HTR-8/SVneo (cell line): ENCODE measurements at regions not wholly inside any gene's neighbourhood (a gene's known extent, or its start where the extent isn't known, plus 50 kb on each side); places are given as distances from the start of the nearest gene placed in this dataset.
A peak's percentile ranks its signal among the peaks of the same experiment; 100 is the strongest.
"Not testable (repeated sequence)": the region's sequence is repeated elsewhere in the genome, so short reads cannot be mapped to it uniquely, and the experiment has no call there.

Experiments
- DNase-seq: peaks from one replicate; pipeline ENCODE4 v3.0.0; 2011; ENCODE audit warnings: low spot score, mixed read lengths; ENCODE audit not compliant: insufficient read length
- FAIRE-seq: peaks from 2 replicates; lab custom pipeline; 2011; peaks lifted over from hg19 to GRCh38; lab: Jason Lieb, UNC

DNA sequence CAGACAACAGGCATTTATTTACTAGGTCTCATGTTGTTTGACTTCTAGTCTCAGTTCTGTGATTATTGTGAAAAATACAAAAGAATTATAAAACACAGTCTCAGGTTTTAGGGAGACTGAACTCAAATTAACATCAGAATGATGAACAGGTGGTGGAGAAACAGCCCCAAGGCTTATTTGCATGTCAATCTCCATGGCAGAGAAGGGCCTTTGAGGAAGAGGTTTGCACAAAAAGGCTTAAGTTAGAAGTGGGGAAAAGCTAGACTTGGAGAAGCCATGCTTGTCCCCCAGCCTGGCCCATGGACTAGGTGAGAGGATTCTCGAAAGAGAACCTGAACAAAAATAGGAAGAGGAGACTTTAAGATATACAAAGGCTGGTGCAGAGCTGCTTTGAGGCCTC is 183.3 kb downstream of the EDN1 start:
- DNase-seq: no peak
- FAIRE-seq: no peak

DNA sequence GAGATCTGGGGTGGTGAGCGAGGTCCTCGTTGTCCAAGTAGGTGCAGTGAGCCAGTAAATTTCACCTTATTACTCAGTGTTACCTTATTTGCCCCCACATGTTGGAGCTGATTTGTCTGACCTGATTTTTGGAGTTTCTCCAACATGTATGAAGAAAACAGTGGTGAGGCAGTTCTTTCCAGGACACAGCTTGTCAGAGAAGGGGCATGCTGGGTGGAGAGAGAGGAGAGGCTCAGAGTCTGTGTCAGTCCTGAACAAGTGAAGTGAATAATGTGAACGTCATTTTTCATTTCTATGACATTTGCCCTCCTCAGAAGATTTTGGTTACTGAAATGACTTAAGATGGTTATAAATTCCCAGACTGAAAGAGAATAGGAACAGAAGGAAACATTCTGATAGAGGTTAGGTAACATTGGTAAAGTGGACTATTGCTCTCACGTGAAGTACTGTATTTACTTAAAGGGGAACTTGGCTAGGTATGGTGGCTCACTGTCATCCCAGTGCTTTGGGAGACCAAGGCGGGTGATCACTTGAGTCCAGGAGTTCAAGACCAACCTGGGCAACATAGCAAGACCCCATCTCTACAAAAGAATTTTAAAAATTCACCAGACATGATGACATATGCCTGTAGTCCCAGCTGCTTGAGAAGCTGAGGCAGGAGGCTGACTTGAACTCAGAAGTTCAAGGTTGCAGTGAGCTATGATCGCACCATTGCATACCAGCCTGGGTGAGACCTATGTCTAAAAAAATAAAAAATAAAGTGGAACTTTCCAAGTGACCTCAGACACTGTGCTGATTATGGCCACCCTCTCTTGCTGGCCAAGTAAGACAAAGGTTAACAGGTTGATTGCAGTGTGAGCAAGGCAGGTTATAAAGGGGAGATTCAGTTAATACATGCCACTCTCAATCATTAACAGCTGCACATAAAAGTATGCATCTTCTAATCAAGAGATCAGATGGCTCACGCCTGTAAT is 184.3 kb downstream of the EDN1 start:
- no peak for DNase-seq
- no peak for FAIRE-seq

- no peak for DNase-seq
- FAIRE-seq: no peak
These were observed 186.3 kb downstream of the EDN1 start for GRCh38 chr6:12476484-12476883.

- DNase-seq (no peak), FAIRE-seq (no peak)
These were observed 187.5 kb downstream of the EDN1 start for GRCh38 chr6:12477616-12478015.

DNA sequence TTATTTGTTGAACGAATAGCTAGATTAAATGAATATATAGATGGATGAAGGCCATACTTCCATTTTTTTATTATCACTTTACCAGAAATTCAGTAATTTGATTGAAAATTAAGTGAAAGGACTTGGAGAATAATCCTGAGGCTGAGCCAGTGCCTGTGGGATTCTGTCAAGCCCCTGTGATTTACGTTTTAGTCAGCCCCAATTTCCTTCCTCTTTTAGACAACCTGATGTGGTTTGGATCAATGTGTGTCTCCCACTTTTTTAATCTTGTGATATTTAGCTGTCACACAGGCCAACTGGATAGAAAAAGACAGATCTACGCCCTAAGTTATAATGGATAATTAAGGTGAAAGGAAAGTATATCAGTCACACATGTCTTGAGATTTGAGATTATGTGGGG is 188.8 kb downstream of the EDN1 start:
- FAIRE-seq (no peak), DNase-seq (no peak)

GRCh38 chr6:12479451-12479850 is 189.3 kb downstream of the EDN1 start:
- DNase-seq (no peak), FAIRE-seq (no peak)

DNA sequence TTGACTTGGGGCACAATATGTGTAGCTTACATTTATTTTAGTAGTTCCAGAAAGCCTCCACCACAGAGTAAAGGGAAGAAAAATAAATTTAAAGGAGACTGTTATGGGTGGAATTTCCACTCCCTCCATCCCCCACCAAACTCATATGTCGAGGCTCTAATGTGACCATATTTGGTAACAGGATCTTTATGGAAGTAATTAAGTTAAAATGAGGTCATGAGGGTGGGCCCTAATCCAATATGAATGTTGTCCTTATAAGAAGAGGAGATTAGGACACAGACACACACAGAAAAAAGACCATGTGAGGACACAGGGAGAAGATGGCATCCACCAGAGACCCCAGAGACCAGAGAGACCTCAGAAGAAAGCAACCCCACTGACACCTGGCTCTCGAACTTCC is 189.7 kb downstream of the EDN1 start:
- FAIRE-seq: no peak

GRCh38 chr6:12480379-12480778 is 190.2 kb downstream of the EDN1 start:
- no peak for DNase-seq
- no peak for FAIRE-seq

More for the DNA sequence above, 189.7 kb downstream of the EDN1 start:
- DNase-seq: no peak

- DNase-seq: no peak
- no peak for FAIRE-seq
These were observed 191.1 kb downstream of the EDN1 start for GRCh38 chr6:12481292-12481691.

- DNase-seq (no peak), FAIRE-seq (no peak)
These were observed 191.7 kb downstream of the EDN1 start for GRCh38 chr6:12481850-12482249.

DNA sequence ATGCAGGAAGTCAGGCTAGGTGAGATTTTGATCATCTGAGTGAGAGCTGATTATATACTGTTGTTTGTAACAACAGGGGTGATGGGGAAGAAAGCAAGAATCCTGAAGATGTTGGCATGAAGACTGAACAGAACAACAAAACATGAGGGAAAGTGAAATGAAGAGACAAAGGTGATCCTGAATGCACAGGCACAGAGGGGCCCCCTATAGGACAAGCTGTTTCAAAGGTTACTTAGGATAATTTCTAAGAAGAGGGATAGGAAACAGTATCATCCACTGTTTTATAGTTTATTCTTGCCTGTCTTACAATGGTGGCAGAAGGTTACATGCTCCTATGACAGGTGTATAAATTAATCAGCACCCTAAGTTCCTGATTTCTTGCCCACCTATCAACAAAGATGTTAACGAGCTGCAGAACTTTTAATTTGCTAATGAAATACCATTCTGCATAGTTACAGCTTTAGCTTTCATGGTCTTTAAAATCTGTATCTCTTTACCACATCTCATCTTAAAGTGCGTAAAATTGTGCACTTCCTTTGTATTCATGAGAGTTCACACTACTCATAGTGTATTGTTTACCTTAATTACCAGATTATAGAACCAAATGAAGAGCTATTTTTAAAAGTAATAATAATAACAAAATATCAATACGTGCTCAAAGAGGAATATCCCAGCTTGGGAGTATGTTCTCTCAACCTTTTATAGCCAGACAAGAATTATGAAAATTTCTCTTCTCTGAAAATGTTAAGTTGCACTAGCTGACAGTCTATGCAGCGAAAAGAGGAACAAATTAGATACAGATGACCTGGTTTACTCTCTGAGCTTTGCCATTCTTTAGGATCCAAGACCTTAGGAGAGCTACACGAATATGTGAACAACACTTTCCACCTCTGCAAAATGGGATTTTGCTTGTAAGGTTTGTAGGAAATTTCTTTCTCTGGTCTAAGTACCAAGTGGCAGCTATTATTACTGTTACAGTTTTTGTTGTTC is 192.5 kb downstream of the EDN1 start:
- DNase-seq (no peak), FAIRE-seq (peak; percentile 38)

DNA sequence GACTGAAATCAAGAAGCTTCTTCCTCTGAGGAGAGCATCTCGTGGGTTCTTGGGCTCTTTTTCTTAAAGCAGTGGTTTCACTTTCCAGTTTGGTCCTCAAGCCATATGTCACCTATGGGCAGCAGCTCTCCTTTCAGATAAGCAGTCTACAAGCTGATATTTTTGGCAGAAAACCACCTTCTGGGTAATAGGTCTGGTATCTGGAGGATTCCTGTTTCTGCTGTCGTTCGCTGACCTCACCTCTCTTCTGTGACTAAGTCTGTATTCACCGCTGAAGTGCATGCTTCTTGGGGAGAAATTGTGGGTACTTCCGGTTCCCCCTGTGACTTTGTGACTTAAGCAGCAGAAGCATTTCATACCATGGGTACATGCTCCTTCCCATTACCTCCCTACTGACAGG is 193.6 kb downstream of the EDN1 start:
- DNase-seq: peak; percentile 34
- peak; percentile 68 for FAIRE-seq

GRCh38 chr6:12484519-12484918 is 194.4 kb downstream of the EDN1 start:
- DNase-seq: no peak
- FAIRE-seq: no peak

DNA sequence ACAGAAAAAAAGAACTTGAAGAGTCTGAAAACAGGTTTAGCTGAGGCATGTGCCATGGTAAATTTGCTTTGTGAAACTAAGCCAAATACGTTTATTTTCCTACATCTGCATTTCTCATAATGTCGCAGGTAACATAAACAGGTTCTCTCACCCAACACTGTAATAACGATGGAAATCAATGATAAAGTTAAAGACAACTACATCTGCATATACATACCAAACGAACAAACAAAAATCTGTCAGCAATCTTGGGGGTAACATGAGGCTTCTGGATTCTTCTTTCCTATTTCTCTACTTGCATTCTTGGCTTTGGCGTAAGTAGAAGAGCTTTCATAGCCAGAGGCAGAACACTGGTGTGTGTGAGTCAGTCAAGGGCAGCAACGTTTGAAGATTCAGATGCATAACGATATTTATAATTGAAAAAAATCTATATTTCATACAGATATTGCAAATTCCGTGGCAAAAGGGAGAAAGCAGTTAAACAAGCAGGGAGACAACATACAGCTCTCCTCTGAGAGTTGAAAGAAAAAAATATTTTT is 195.1 kb downstream of the EDN1 start:
- FAIRE-seq: no peak
- DNase-seq: no peak

GRCh38 chr6:12485837-12486236 is 195.7 kb downstream of the EDN1 start:
- no peak for FAIRE-seq
- no peak for DNase-seq

DNA sequence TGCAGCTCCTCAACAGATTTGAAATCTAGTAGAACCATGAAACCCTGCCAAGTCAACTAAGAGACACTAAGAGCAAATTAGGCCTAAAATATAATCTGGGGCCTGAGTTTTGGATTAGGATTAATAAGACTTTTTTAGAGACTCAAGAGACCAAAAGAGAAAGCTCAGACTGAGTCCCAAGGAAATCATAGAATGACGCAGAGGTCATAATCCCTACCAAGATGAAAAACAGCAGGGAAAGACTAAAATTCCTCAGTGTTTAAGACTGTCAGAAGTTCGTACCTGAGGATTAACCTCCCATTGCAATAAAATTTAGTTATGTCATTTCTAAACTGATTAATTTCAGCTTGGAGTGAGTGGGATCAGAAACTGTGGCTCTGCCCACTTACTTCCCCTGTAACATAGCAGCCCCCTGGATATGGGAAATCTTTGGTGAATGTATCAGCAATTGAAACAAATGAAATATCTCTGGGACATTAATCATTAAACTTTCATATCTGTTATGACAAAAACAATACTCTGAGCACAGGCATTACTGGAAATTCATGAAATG is 200.3 kb downstream of the EDN1 start:
- no peak for DNase-seq
- FAIRE-seq: no peak

- peak; percentile 83 for FAIRE-seq
- DNase-seq: peak; percentile 61
These were observed 200.9 kb downstream of the EDN1 start for GRCh38 chr6:12490904-12491571.

GRCh38 chr6:12492929-12493328 is 202.8 kb downstream of the EDN1 start:
- FAIRE-seq, DNase-seq: not testable (repeated sequence)

GRCh38 chr6:12493446-12493845 is 203.3 kb downstream of the EDN1 start:
- DNase-seq: no peak

GRCh38 chr6:12494161-12494560 is 204.0 kb downstream of the EDN1 start:
- DNase-seq (no peak), FAIRE-seq (no peak)

More at GRCh38 chr6:12493446-12493845, 203.3 kb downstream of the EDN1 start:
- no peak for FAIRE-seq
